GM12878 (cell line): ENCODE measurements at regions not wholly inside any gene's neighbourhood (a gene's known extent, or its start where the extent isn't known, plus 50 kb on each side); places are given as distances from the start of the nearest gene placed in this dataset.

Experiments
- ATAC-seq: fragments of 200-7000 bp; cut with Tn5 transposase; 3 replicates; pipeline ENCODE4 v1.9.1; 2020; ENCODE audit warnings: mild to moderate bottlenecking, moderate library complexity
- BruUV-seq: library from RNA; stranded (reverse); fragments of 400-500 nt; replicated peaks from 2 replicates; lab custom pipeline; 2021; lab: Mats Ljungman, UMichigan
- CTCF ChIA-PET: fragments of 300-600 bp; sonication (Branson Sonifier 250); formaldehyde crosslinking; extraction: SDS; loops from one replicate; lab custom pipeline; 2021; ENCODE audit warnings: inconsistent platforms; lab: Yijun Ruan, JAX
- POLR2A ChIA-PET: fragments of 350-600 bp; formaldehyde crosslinking; extraction: SDS; loops from one replicate; lab custom pipeline; 2021; ENCODE audit warnings: inconsistent platforms; lab: Charles Lee
- RAD21 ChIA-PET: fragments of 300-600 bp; sonication (Branson Sonifier 250); formaldehyde crosslinking; loops from one replicate; lab custom pipeline; 2023; ENCODE audit warnings: antibody characterized with exemption; ENCODE audit not compliant: unreplicated experiment; lab: Charles Lee
- SMC1A ChIA-PET: fragments of 300-600 bp; sonication (Branson Sonifier 250); formaldehyde crosslinking; loops from one replicate; lab custom pipeline; 2023; ENCODE audit not compliant: unreplicated experiment, uncharacterized antibody; lab: Charles Lee
- DNase-seq: peaks from one replicate; pipeline ENCODE4 v3.0.0-alpha.2; 2011; ENCODE audit warnings: low read depth, low spot score
- FAIRE-seq: peaks from 3 replicates; lab custom pipeline; 2011; peaks lifted over from hg19 to GRCh38; lab: Jason Lieb, UNC
- H2AFZ ChIP-seq: 2 replicates; pipeline ENCODE4 v1.6.0; 2011; ENCODE audit warnings: low read depth, low read length, control low read depth; ENCODE audit not compliant: control insufficient read depth
- H3K27ac ChIP-seq: 2 replicates; pipeline ENCODE4 v1.5.1; 2011; ENCODE audit warnings: control low read depth; ENCODE audit not compliant: control insufficient read depth, insufficient read depth
- H3K27me3 ChIP-seq, 2 experiments: replicated peaks in 1 of 2; 2 replicates each; pipeline versions ENCODE4 v1.6.0 to v1.6.1; 2011; ENCODE audit warnings: low read length in 1 of 2; ENCODE audit not compliant: control insufficient read depth in 2 of 2, insufficient read depth in 2 of 2
- H3K36me3 ChIP-seq, 2 experiments: 2 replicates each; pipeline ENCODE4 v1.5.1; 2011; ENCODE audit warnings: low read length in 1 of 2; ENCODE audit not compliant: control insufficient read depth in 2 of 2, insufficient read depth in 2 of 2
- H3K4me1 ChIP-seq: 2 replicates; pipeline ENCODE4 v1.6.1; 2011; ENCODE audit warnings: mild to moderate bottlenecking, low read length, moderate library complexity, mixed read lengths; ENCODE audit not compliant: control insufficient read depth, insufficient read depth
- H3K4me2 ChIP-seq: 2 replicates; pipeline ENCODE4 v1.6.0; 2011; ENCODE audit warnings: control low read depth; ENCODE audit not compliant: control insufficient read depth, insufficient read depth
- H3K4me3 ChIP-seq: fragments of 200-600 bp; sonication (generic); 2 replicates; pipeline ENCODE4 v1.5.1; 2016
- H3K79me2 ChIP-seq: 2 replicates; pipeline ENCODE4 v1.6.0; 2011; ENCODE audit warnings: low read length; ENCODE audit not compliant: control insufficient read depth, insufficient read depth
- H3K9ac ChIP-seq: 2 replicates; pipeline ENCODE4 v1.8.0; 2011; ENCODE audit warnings: low read length, control low read depth, mixed read lengths; ENCODE audit not compliant: control insufficient read depth, insufficient read depth
- H3K9me3 ChIP-seq: replicated peaks from 3 replicates; pipeline ENCODE4 v1.5.1; 2011; ENCODE audit warnings: mild to moderate bottlenecking, low read length; ENCODE audit not compliant: control insufficient read depth, insufficient read depth
- H4K20me1 ChIP-seq: 2 replicates; pipeline ENCODE4 v1.6.0; 2011; ENCODE audit not compliant: control insufficient read depth, insufficient read depth
- GABPA ChIP-seq: IDR thresholded peaks from 2 replicates; pipeline ENCODE4 v1.6.1; 2014; ENCODE audit warnings: antibody characterized with exemption, low read depth, mild to moderate bottlenecking, inconsistent platforms
- IRF4 ChIP-seq: IDR thresholded peaks from 2 replicates; pipeline ENCODE4 v1.6.1; 2011; ENCODE audit warnings: low read depth, low read length
- IRF5 ChIP-seq: fragments of 450-650 bp; IDR thresholded peaks from 2 replicates; pipeline ENCODE4 v1.6.1; 2017; ENCODE audit warnings: borderline replicate concordance
- NFXL1 ChIP-seq: fragments of 450-650 bp; IDR thresholded peaks from 2 replicates; pipeline ENCODE4 v1.6.1; 2017; ENCODE audit warnings: antibody characterized with exemption, mild to moderate bottlenecking, borderline replicate concordance
- NR2C1 ChIP-seq: fragments of 450-650 bp; IDR thresholded peaks from 2 replicates; pipeline ENCODE4 v1.6.1; 2017; ENCODE audit warnings: antibody characterized with exemption, mild to moderate bottlenecking, moderate library complexity
- RBBP5 ChIP-seq: fragments of 200-600 bp; sonication (generic); conservative IDR thresholded peaks from 2 replicates; pipeline ENCODE4 v1.6.1; 2016
- TAF1 ChIP-seq: IDR thresholded peaks from 2 replicates; pipeline ENCODE4 v1.6.1; 2011; ENCODE audit warnings: mild to moderate bottlenecking, low read depth, low read length, borderline replicate concordance
- TARDBP ChIP-seq: IDR thresholded peaks from 2 replicates; pipeline ENCODE4 v1.6.1; 2016; ENCODE audit warnings: borderline replicate concordance
- ZBTB4 ChIP-seq: fragments of 450-650 bp; formaldehyde crosslinking; IDR thresholded peaks from 2 replicates; pipeline ENCODE4 v1.4.0; 2022; ENCODE audit warnings: mild to moderate bottlenecking, moderate library complexity
- WGBS: methylation state at CpG from one replicate; pipeline ENCODE4 v1.1.6; 2016; ENCODE audit warnings: low lambda C conversion rate; ENCODE audit not compliant: insufficient replicate concordance, insufficient coverage; ENCODE audit errors: missing lambda C conversion rate; 5-methylcytosine and 5-hydroxymethylcytosine counted together
- in situ Hi-C: fragments of 300-500 bp; cut with MboI; formaldehyde crosslinking; loops from 9 replicates; pipeline ENCODE4 v1.14.3; 2018; ENCODE audit warnings: mixed read lengths
- intact Hi-C: fragments of 100-400 bp; cut with micrococcal nuclease; formaldehyde crosslinking; loops from one replicate; pipeline ENCODE4 v1.14.2; 2022; ENCODE audit not compliant: unreplicated experiment
- TF ChIP-seq, protein P1 (sequence below), 3 experiments: IDR thresholded peaks in 2 of 3; conservative IDR thresholded peaks in 1 of 3; 2 replicates each; pipeline ENCODE4 v1.5.1; 2011; ENCODE audit warnings: low read depth in 3 of 3, low read length in 3 of 3, mild to moderate bottlenecking in 3 of 3, control low read depth in 2 of 3, moderate library complexity in 2 of 3, inconsistent platforms in 1 of 3, mixed read lengths in 1 of 3; ENCODE audit not compliant: control insufficient read depth in 2 of 3, insufficient read depth in 1 of 3; ENCODE audit errors: extremely low read depth in 1 of 3

- TF ChIP-seq IRF4 (no peak), GABPA (no peak), RBBP5 (no peak), TARDBP (no peak), IRF5 (no peak)
- TF ChIP-seq, protein P1, sequence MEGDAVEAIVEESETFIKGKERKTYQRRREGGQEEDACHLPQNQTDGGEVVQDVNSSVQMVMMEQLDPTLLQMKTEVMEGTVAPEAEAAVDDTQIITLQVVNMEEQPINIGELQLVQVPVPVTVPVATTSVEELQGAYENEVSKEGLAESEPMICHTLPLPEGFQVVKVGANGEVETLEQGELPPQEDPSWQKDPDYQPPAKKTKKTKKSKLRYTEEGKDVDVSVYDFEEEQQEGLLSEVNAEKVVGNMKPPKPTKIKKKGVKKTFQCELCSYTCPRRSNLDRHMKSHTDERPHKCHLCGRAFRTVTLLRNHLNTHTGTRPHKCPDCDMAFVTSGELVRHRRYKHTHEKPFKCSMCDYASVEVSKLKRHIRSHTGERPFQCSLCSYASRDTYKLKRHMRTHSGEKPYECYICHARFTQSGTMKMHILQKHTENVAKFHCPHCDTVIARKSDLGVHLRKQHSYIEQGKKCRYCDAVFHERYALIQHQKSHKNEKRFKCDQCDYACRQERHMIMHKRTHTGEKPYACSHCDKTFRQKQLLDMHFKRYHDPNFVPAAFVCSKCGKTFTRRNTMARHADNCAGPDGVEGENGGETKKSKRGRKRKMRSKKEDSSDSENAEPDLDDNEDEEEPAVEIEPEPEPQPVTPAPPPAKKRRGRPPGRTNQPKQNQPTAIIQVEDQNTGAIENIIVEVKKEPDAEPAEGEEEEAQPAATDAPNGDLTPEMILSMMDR (IDR thresholded peaks at IDR 0.05 in 2 of 3, conservative IDR thresholded peaks at IDR 0.05 in 1 of 3; ENCODE audit: control insufficient read depth in 2 of 3, extremely low read depth in 1 of 3, insufficient read depth in 1 of 3, low read depth in 3 of 3, low read length in 3 of 3): no peak
These were observed 141.3 kb upstream of the SDK2 start (continued) for GRCh38 chr17:73785496-73785895.

DNA sequence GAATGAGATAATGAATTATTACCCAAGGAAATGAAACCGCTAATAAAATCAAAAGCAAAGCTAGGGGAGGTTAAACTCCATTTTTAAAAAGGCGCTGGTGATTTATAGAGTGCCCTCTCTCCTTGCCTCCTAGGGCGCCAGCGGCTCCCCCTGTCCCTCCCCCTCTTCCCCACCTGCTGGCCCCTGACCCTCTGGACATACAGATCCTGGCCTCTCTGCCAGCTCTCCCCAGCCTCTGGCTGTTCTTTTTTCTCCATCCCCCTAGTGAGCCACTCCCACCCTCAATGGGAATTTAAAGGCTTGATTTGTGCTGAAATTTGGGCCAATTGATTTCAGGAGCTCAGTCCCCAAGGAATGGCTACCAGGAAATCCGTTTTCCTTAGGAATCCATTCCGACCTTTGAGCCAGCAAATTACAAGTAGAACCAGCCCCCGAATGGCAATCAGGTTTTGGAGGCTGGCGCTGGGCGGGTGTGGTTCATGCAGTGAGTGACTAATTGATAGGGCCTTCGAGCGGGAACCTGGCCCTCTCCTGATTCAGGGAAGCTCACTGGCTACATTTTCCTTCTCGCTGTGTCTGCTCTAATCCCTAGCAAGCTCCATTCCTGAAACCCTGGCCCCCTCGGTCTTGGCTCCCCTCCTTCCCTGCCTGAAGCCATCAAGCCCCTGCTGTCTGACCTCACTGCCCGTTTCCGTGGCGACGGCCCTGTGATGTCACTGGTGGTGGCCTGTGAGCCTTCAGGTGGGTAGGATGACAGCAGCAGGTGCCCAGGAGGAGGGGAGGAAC is 141.9 kb upstream of the SDK2 start:
- CTCF ChIA-PET: no interaction called here
- FAIRE-seq: no peak
- no peak for DNase-seq

More for the DNA sequence above, 141.9 kb upstream of the SDK2 start:
- no TSS peak for BruUV-seq
- intact Hi-C loops (no loop called here), in situ Hi-C loops (no loop called here)
- no peak overlapping the region for H3K4me2 ChIP-seq
- no peak overlapping the region for H2AFZ ChIP-seq
- SMC1A ChIA-PET: no interaction called here
- H3K27ac ChIP-seq: no peak overlapping the region
- POLR2A ChIA-PET: no interaction called here
- H3K79me2 ChIP-seq: no peaks in the 10 kb centered on the region
- no peaks in the 10 kb centered on the region; a peak in 1 of 4 replicates for H3K27me3 ChIP-seq
- H4K20me1 ChIP-seq: no peaks in the 10 kb centered on the region
- no peak for ATAC-seq
- RAD21 ChIA-PET: no interaction called here
- H3K36me3 ChIP-seq: no peaks in the 10 kb centered on the region
- WGBS: 28% methylated on average over 17 of the region's 17 CpGs
- TF ChIP-seq NFXL1 (no peak), TAF1 (no peak), NR2C1 (no peak), ZBTB4 (CRISPR knock-in tag) (no peak)
- H3K4me1 ChIP-seq: no peaks in the 10 kb centered on the region
- no peaks in the 10 kb centered on the region for H3K9me3 ChIP-seq
- H3K4me3 ChIP-seq: no peak overlapping the region
- no peak overlapping the region for H3K9ac ChIP-seq
